H1 (cell line): ENCODE measurements at regions not wholly inside any gene's neighbourhood (a gene's known extent, or its start where the extent isn't known, plus 50 kb on each side); places are given as distances from the start of the nearest gene placed in this dataset.

Experiments
- CTCF ChIA-PET: fragments of 300-600 bp; sonication (Branson Sonifier 250); formaldehyde crosslinking; loops from one replicate; lab custom pipeline; 2021; ENCODE audit not compliant: partially characterized antibody; lab: Charles Lee
- POLR2A ChIA-PET: fragments of 300-600 bp; sonication (Branson Sonifier 250); formaldehyde crosslinking; loops from one replicate; lab custom pipeline; 2021; ENCODE audit warnings: inconsistent platforms; ENCODE audit not compliant: partially characterized antibody; lab: Charles Lee
- DNase-seq, 2 experiments: peaks; one replicate each; pipeline versions ENCODE4 v3.0.0 to v3.0.0-alpha.2; 2010 to 2022; ENCODE audit warnings: low spot score in 2 of 2, low read depth in 1 of 2, mixed read lengths in 1 of 2
- FAIRE-seq: peaks from 2 replicates; lab custom pipeline; 2011; peaks lifted over from hg19 to GRCh38; lab: Jason Lieb, UNC
- H2AFZ ChIP-seq: 2 replicates; pipeline ENCODE4 v1.8.1; 2012; ENCODE audit warnings: low read length, inconsistent platforms
- H2AK5ac ChIP-seq: 2 replicates; pipeline ENCODE4 v1.6.1; 2013; ENCODE audit warnings: low read depth, low read length
- H2BK120ac ChIP-seq: replicated peaks from 2 replicates; pipeline ENCODE3; 2013; ENCODE audit warnings: low read depth, low read length, inconsistent platforms
- H2BK12ac ChIP-seq: 2 replicates; pipeline ENCODE4 v1.6.1; 2013; ENCODE audit warnings: low read depth, low read length
- H2BK15ac ChIP-seq: 2 replicates; pipeline ENCODE4 v1.6.1; 2013; ENCODE audit warnings: low read length
- H2BK20ac ChIP-seq: 2 replicates; pipeline ENCODE4 v1.6.1; 2013; ENCODE audit warnings: low read length
- H2BK5ac ChIP-seq: 2 replicates; pipeline ENCODE4 v1.6.1; 2013; ENCODE audit warnings: low read depth, low read length
- H3K14ac ChIP-seq: 2 replicates; pipeline ENCODE4 v1.6.1; 2013; ENCODE audit warnings: inconsistent platforms; ENCODE audit not compliant: insufficient read length
- H3K18ac ChIP-seq: 2 replicates; pipeline ENCODE4 v1.6.1; 2013; ENCODE audit warnings: low read length; ENCODE audit errors: extremely low read depth
- H3K23ac ChIP-seq: 2 replicates; pipeline ENCODE4 v1.6.1; 2013; ENCODE audit warnings: inconsistent platforms; ENCODE audit not compliant: insufficient read length
- H3K23me2 ChIP-seq: 2 replicates; pipeline ENCODE4 v1.6.1; 2013; ENCODE audit warnings: low read depth, low read length
- H3K27ac ChIP-seq: 2 replicates; pipeline ENCODE4 v1.6.1; 2011; ENCODE audit warnings: low read depth, low read length, inconsistent platforms
- H3K27me3 ChIP-seq, 4 experiments: replicated peaks in 1 of 4; 1 replicate in 1 of 4; 2 replicates in 3 of 4; pipeline versions ENCODE4 v1.6.1 to v1.8.1; 2011 to 2013; ENCODE audit warnings: low read length in 3 of 4, mild to moderate bottlenecking in 3 of 4, inconsistent platforms in 2 of 4, mixed read lengths in 2 of 4, moderate library complexity in 1 of 4; ENCODE audit not compliant: control insufficient read depth in 3 of 4, insufficient read depth in 3 of 4; ENCODE audit errors: extremely low read depth in 1 of 4
- H3K36me3 ChIP-seq, 4 experiments: 2 replicates each; pipeline versions ENCODE4 v1.6.1 to v1.8.1; 2011 to 2013; ENCODE audit warnings: mild to moderate bottlenecking in 4 of 4, low read length in 3 of 4, moderate library complexity in 2 of 4, control low read depth in 1 of 4, inconsistent platforms in 1 of 4; ENCODE audit not compliant: insufficient read depth in 4 of 4, control insufficient read depth in 2 of 4
- H3K4ac ChIP-seq: replicated peaks from 2 replicates; pipeline ENCODE3; 2013; ENCODE audit warnings: low read length, low read depth, mixed read lengths, inconsistent platforms; ENCODE audit not compliant: insufficient read length
- H3K4me1 ChIP-seq, 4 experiments: replicated peaks in 1 of 4; 1 replicate in 1 of 4; 2 replicates in 3 of 4; pipeline versions ENCODE4 v1.6.1 to v1.8.1; 2011 to 2013; ENCODE audit warnings: low read length in 3 of 4, inconsistent platforms in 2 of 4, mixed read lengths in 1 of 4; ENCODE audit not compliant: insufficient read depth in 4 of 4, control insufficient read depth in 3 of 4
- H3K4me2 ChIP-seq, 2 experiments: 2 replicates each; pipeline versions ENCODE4 v1.6.1 to v1.8.1; 2011 to 2013; ENCODE audit warnings: low read depth in 2 of 2, low read length in 2 of 2, control low read depth in 1 of 2, inconsistent platforms in 1 of 2, mild to moderate bottlenecking in 1 of 2; ENCODE audit not compliant: insufficient read depth in 1 of 2
- H3K4me3 ChIP-seq, 4 experiments: fragments of 200-600, 300-600 bp in 1 of 4; sonication (generic), shearing (Covaris generic), sonication (Bioruptor Twin) in 1 of 4; 2 replicates each; pipeline versions ENCODE4 v1.5.1 to v1.8.1; 2011 to 2016; ENCODE audit warnings: low read length in 4 of 4, low read depth in 3 of 4, control low read depth in 2 of 4, inconsistent platforms in 2 of 4, mild to moderate bottlenecking in 2 of 4, mixed read lengths in 1 of 4, moderate library complexity in 1 of 4; ENCODE audit not compliant: insufficient read depth in 2 of 4; ENCODE audit errors: extremely low read depth in 1 of 4
- H3K56ac ChIP-seq: replicated peaks from 2 replicates; pipeline ENCODE3; 2013; ENCODE audit warnings: low read depth, mild to moderate bottlenecking, mixed read lengths, low read length, inconsistent platforms; ENCODE audit not compliant: insufficient read length
- H3K79me1 ChIP-seq: 2 replicates; pipeline ENCODE4 v1.6.1; 2013; ENCODE audit warnings: low read depth, low read length, control low read depth
- H3K79me2 ChIP-seq, 2 experiments: 2 replicates each; pipeline versions ENCODE4 v1.6.1 to v1.8.1; 2012 to 2013; ENCODE audit warnings: low read length in 2 of 2, mild to moderate bottlenecking in 2 of 2, inconsistent platforms in 1 of 2; ENCODE audit not compliant: insufficient read depth in 2 of 2, control insufficient read depth in 1 of 2
- H3K9ac ChIP-seq, 4 experiments: replicated peaks in 1 of 4; 1 replicate in 1 of 4; 2 replicates in 3 of 4; pipeline versions ENCODE4 v1.6.1 to v1.8.1; 2011 to 2013; ENCODE audit warnings: low read depth in 3 of 4, low read length in 3 of 4, control low read depth in 2 of 4, mild to moderate bottlenecking in 2 of 4, moderate library complexity in 2 of 4, inconsistent platforms in 1 of 4; ENCODE audit errors: extremely low read depth in 1 of 4
- H3K9me3 ChIP-seq, 2 experiments: 2 replicates each; pipeline versions ENCODE4 v1.6.1 to v1.8.1; 2012 to 2013; ENCODE audit warnings: mild to moderate bottlenecking in 2 of 2, moderate library complexity in 2 of 2, control low read depth in 1 of 2, inconsistent platforms in 1 of 2, low read depth in 1 of 2, low read length in 1 of 2, mixed read lengths in 1 of 2; ENCODE audit not compliant: insufficient read depth in 2 of 2
- H4K20me1 ChIP-seq, 2 experiments: replicated peaks in 1 of 2; 2 replicates each; pipeline versions ENCODE3 to v1.8.1; 2011 to 2013; ENCODE audit warnings: inconsistent platforms in 2 of 2, low read length in 2 of 2, mild to moderate bottlenecking in 1 of 2; ENCODE audit not compliant: insufficient read depth in 2 of 2, control insufficient read depth in 1 of 2
- H4K5ac ChIP-seq: 2 replicates; pipeline ENCODE4 v1.6.1; 2013; ENCODE audit warnings: low read length, low read depth, mixed read lengths, inconsistent platforms; ENCODE audit not compliant: insufficient read length
- H4K8ac ChIP-seq: 2 replicates; pipeline ENCODE4 v1.8.0; 2013; ENCODE audit warnings: mild to moderate bottlenecking, moderate library complexity, low read length, inconsistent platforms; ENCODE audit not compliant: insufficient read depth; ENCODE audit errors: extremely low read depth
- H4K91ac ChIP-seq: replicated peaks from 2 replicates; pipeline ENCODE3; 2013; ENCODE audit warnings: low read length, mixed read lengths, inconsistent platforms; ENCODE audit not compliant: insufficient read length
- WGBS, 2 experiments: shearing (Covaris generic) in 1 of 2; methylation state at CpG; one replicate each; pipeline versions ENCODE4 v1.1.6 to v1.1.7; 2013 to 2015; ENCODE audit warnings: low lambda C conversion rate in 2 of 2, mixed read lengths in 2 of 2, inconsistent platforms in 1 of 2, low coverage in 1 of 2, missing lambda C conversion rate in 1 of 2; ENCODE audit not compliant: insufficient replicate concordance in 2 of 2, insufficient coverage in 1 of 2, insufficient read length in 1 of 2; ENCODE audit errors: extremely low coverage in 1 of 2, missing lambda C conversion rate in 1 of 2; 5-methylcytosine and 5-hydroxymethylcytosine counted together

GRCh38 chr21:18588001-18588662 lies 184.5 kb upstream of the TMPRSS15 start:
- Histone ChIP-seq H3K4me1 (no peaks in the 10 kb centered on the region), H3K18ac (no peak overlapping the region), H2AK5ac (no peak overlapping the region), H4K8ac (no peak overlapping the region), H3K4me3 (no peak overlapping the region), H3K23me2 (no peaks in the 10 kb centered on the region), H3K4ac (no peak overlapping the region), H3K4me2 (no peak overlapping the region), H2BK5ac (no peak overlapping the region), H3K36me3 (no peaks in the 10 kb centered on the region), H3K56ac (no peak overlapping the region), H4K5ac (no peak overlapping the region), H3K23ac (no peak overlapping the region), H3K27ac (no peak overlapping the region), H2AFZ (no peak overlapping the region), H3K79me1 (no peaks in the 10 kb centered on the region), H2BK15ac (no peak overlapping the region), H4K91ac (no peak overlapping the region), H3K27me3 (no peaks in the 10 kb centered on the region), H3K9me3 (no peaks in the 10 kb centered on the region), H2BK12ac (no peak overlapping the region), H2BK120ac (no peak overlapping the region), H4K20me1 (no peaks in the 10 kb centered on the region), H3K79me2 (no peaks in the 10 kb centered on the region), H2BK20ac (no peak overlapping the region), H3K9ac (no peak overlapping the region), H3K14ac (no peak overlapping the region)
- POLR2A ChIA-PET, result no interaction called here
- WGBS, 2 experiments, result 92% methylated on average over 4 of the region's 4 CpGs; no CpG with 5 or more reads in 1 of the 2 experiments
- FAIRE-seq, result no peak
- CTCF ChIA-PET, result interaction anchor here (0.6 kb wide), 1 partner anchor 180 kb away, joined by 3 read pairs; no protein-coding TSS in a partner anchor
- DNase-seq, result no peak
